ENCODE measurements at regions not wholly inside any gene's neighbourhood (a gene's known extent, or its start where the extent isn't known, plus 50 kb on each side); places are given as distances from the start of the nearest gene placed in this dataset.

GRCh38 chr3:104908761-104909160 is 457.9 kb upstream of the ALCAM start:
- DNase-seq (ENCODE audit: low read depth) = peak; percentile 11
- H3K4me3 ChIP-seq (ENCODE audit: low read depth, low read length) = no peak overlapping the region
- no peak for TF ChIP-seq CTCF (IDR thresholded peaks at IDR 0.05; ENCODE audit: insufficient read depth, low read length)

GRCh38 chr3:104909198-104909597 is 457.5 kb upstream of the ALCAM start:
- H3K4me3 ChIP-seq (ENCODE audit: low read depth, low read length) = no peak overlapping the region
- TF ChIP-seq CTCF (IDR thresholded peaks at IDR 0.05; ENCODE audit: insufficient read depth, low read length) = no peak
- DNase-seq (ENCODE audit: low read depth) = peak; percentile 54

- H3K4me3 ChIP-seq (ENCODE audit: low read depth, low read length) = no peak overlapping the region
- no peak for TF ChIP-seq CTCF (IDR thresholded peaks at IDR 0.05; ENCODE audit: insufficient read depth, low read length)
- no peak for DNase-seq (ENCODE audit: low read depth)
Observed at GRCh38 chr3:104909721-104910120, 457.0 kb upstream of the ALCAM start.

- no peak for TF ChIP-seq CTCF (IDR thresholded peaks at IDR 0.05; ENCODE audit: insufficient read depth, low read length)
- DNase-seq (ENCODE audit: low read depth) = peak; percentile 18
Observed at GRCh38 chr3:104911376-104911775, 455.3 kb upstream of the ALCAM start.

GRCh38 chr3:104916971-104917370 is 449.7 kb upstream of the ALCAM start:
- no peak overlapping the region for H3K4me3 ChIP-seq (ENCODE audit: low read depth, low read length)

More at GRCh38 chr3:104911376-104911775, 455.3 kb upstream of the ALCAM start:
- H3K4me3 ChIP-seq (ENCODE audit: low read depth, low read length) = no peak overlapping the region

GRCh38 chr3:104920512-104920911 is 446.2 kb upstream of the ALCAM start:
- no peak overlapping the region for H3K4me3 ChIP-seq (ENCODE audit: low read depth, low read length)

More at GRCh38 chr3:104916971-104917370, 449.7 kb upstream of the ALCAM start:
- DNase-seq (ENCODE audit: low read depth) = no peak
- TF ChIP-seq CTCF (IDR thresholded peaks at IDR 0.05; ENCODE audit: insufficient read depth, low read length) = no peak

More at GRCh38 chr3:104920512-104920911, 446.2 kb upstream of the ALCAM start:
- no peak for TF ChIP-seq CTCF (IDR thresholded peaks at IDR 0.05; ENCODE audit: insufficient read depth, low read length)
- DNase-seq (ENCODE audit: low read depth) = no peak

All from fibroblast of the aortic adventitia (primary cell).